ENCODE measurements at regions not wholly inside any gene's neighbourhood (a gene's known extent, or its start where the extent isn't known, plus 50 kb on each side); places are given as distances from the start of the nearest gene placed in this dataset.
A peak's percentile ranks its signal among the peaks of the same experiment; 100 is the strongest.

DNA sequence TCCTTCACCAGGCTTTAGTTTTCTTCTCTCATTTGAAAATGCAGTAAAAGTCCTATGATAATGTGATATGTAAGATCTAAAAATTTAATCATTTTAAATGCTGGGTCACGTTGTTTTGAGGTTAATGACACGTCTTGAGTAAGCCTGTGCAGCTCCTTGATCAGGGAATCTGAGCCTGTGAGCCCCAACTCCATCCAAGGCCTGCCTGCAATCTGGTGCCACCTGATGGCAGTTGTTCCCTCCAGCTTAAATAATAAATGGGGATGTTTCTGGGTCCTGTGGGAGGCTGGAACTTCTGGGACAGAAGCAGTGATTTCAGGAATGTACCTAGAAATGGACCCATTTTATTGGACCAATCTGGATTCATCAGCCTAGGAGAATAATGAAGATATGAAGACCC lies 455.4 kb upstream of the ADGRL3 start:
- no peak for DNase-seq (ENCODE audit: low spot score)

DNA sequence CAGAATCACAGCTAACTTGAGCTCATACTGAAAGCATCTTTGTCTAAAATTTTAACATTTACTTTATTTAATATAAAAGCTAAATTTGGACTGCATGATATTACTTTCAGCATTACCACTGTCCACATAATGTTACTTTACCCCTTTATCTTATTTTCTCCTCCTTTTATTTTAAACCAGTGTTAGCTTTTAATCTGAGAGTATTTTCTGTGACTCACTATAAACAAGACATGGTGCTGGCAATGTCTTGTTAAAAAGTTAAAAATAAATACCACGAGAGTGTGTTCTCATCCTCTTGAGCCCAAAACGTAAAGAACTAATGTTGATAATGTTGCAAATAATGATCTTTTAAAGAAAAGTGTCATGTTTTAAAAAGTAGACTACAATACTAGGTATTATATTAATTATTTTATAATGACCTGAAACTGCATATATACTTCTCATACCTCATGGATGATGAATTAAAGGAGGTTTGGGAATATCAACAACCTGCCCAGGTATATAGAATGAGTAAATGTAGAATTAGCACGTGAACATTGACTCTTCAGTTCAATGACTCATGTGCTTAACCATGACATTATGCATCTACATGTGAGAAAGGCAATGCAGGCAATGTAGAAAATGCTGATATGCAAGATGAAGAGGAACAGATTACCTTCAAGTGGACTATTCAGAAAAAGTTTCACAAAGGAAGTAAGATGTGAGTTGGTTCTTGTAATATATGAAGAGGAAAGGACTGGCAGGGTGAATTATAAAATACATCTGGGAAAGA lies 454.1 kb upstream of the ADGRL3 start:
- no peak for DNase-seq (ENCODE audit: low spot score)

DNA sequence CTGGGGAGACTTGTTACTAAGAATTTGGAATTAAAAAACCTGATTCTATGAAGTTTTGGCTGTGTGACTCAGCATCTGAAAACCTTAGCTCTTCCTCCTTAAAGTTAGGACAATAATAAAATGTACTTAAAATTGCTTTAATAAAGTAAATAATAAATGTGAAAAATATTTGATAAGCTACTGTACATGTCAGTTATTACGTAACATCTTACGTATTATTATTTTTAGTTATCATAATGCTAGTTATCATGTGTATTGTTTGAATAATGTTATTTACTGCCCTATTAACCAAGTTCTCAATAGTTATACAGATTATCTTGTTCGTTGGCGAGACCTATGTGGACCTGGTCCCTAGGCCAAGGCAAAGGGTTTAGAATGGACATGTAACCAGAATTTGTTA lies 449.2 kb upstream of the ADGRL3 start:
- DNase-seq (ENCODE audit: low spot score): no peak

DNA sequence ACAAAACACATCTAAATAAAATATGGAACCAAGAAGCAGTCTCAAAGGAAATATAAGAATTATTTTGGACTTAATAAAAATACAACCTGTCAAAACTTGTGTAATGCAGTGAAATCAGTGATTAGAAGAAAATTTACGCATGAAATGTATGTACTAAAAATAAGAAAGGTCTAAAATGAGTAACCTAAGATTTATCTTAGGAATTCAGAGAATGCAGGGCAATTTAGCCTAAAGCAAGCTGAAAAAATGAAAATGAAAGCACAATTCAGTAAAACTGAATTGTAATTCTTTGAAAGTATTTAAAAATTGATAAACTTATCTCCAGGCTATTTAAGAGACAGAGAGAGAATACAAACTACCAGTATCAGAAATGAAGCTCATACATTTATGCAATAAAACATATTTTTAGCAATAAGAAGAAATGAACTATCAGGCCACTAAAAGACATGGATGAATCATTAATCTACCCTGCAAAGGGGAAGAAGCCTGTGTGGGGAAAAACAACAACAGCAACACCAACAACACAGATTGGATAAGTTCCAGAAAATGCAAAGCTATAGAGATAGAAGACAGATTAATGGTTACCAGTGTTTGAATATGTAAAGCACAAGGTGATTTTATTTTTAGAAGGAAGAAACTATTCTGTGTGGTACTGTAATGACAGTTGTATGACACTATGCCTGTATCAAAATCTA lies 442.0 kb upstream of the ADGRL3 start:
- DNase-seq (ENCODE audit: low spot score): no peak

DNA sequence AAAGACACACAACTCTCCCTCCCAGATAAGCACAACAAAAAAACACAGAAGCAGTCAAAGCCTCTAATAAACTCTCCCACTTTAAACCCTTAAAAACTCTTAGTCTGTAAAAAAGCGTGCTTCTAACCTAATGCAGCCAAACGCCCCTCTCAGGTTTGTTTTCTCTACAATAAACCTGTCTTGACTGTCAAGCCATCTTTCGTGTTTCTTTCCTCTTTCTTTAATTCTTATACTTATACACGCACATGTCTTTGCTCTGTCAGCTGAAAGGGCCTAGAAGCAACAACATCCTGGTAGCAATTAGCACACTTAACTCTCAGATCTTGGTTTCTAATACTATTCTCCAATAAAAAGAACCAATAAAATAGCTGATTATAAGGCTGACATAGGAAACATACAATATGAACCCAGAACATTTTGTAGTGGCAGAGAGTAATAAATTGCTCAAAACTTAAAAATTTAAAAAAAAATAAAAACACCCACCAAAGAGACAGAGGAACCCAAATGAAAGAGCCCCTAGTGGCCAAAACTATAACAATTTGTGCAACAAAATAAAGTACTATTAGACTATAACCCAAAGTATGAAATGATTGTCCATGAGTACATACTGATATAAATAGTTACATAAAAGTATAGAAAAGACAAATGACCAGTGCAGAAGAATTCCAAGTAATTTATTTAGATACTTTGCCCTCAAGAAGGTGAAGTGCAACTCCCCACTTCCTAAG lies 440.4 kb upstream of the ADGRL3 start:
- DNase-seq (ENCODE audit: low spot score): no peak

DNA sequence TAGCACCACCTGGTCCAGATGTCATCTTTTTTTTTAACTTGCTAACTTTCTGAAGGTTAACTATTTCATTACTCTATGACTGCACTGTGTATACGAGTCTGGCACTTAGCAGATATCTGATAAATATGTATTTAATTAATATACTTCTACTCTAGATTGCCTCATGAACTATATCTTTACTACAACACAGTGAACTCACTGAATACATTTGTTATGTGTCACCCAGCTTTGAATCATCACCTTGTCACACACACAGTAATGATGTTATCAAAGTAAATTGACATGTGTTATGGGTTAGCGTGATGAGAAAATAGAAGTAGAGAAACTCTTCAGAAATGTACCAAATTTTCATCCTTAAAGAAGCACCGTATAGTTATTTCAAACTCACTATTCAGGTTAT lies 419.3 kb upstream of the ADGRL3 start:
- DNase-seq (ENCODE audit: low spot score): no peak

DNA sequence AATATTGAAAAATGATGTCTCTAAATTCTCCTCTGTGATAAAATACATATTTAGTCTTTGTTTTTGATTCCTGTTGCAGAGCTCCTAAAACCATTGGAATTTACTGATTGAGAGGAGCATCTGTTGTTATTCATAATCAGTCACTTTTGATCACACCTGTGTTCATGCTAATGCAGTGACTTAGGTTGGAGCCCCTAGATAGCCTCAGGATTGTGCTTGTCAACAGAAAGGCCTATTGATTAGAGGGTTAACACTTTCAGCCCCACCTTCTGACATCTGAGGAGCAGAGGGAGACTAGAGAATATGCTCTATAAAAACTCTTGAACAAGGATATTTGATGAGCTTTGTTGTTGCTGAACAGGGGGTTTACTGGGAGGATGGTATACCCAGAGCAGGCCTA lies 409.5 kb upstream of the ADGRL3 start:
- DNase-seq (ENCODE audit: low spot score): no peak

DNA sequence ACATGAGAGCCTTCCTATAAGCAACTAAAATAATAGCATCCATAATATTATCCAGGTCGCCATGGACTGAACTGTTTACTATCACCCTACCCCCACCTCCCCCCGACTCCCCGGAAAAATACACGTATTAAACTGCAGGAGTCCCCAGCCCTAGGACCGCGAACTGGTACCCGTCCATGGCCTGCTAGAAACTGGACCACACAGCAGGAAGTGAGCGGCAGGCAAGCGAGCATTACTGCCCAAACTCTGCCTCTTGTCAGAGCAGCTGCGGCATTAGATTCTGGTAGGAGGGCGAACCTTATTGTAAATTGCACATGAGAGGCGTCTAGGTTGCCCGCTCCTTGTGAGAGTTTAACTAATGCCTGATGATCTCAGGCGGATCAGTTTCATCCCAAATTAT lies 405.8 kb upstream of the ADGRL3 start:
- no peak for DNase-seq (ENCODE audit: low spot score)

DNA sequence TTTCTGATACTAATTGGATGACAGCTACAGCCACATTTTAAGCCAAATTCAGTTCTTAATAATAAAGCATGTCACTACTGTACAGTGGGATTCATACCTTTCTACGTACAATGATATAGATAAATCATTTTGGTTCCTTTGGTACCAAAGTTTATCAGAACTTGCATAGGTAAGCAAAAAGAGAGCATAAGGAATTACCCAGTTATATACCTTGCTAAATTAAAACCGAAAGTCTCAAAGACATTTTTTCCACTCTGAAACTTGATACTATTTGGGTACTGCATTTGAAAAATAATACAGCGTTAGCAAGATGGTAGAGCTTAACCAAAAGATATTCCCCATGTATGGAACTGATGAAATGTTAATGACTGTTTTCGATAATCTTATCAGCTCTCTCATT lies 400.9 kb upstream of the ADGRL3 start:
- DNase-seq (ENCODE audit: low spot score): no peak

DNA sequence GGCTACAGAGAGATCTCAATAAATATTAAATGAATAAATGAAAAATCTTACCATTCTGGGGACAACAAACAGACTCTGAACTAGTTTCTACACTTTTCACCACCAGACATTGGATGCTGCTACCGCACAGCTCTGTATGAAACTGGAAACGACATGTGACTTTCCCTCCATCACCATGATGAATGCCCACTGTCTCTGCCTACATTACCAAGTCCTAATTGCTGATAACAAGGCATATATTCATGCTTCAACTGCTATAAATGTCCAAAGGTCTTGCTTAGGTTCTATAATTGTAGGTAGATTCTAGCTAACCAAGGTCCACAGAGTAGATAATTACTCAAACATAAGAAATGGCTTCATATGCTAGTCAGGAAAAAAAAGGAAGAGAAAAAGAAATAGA lies 399.4 kb upstream of the ADGRL3 start:
- DNase-seq (ENCODE audit: low spot score): no peak

DNA sequence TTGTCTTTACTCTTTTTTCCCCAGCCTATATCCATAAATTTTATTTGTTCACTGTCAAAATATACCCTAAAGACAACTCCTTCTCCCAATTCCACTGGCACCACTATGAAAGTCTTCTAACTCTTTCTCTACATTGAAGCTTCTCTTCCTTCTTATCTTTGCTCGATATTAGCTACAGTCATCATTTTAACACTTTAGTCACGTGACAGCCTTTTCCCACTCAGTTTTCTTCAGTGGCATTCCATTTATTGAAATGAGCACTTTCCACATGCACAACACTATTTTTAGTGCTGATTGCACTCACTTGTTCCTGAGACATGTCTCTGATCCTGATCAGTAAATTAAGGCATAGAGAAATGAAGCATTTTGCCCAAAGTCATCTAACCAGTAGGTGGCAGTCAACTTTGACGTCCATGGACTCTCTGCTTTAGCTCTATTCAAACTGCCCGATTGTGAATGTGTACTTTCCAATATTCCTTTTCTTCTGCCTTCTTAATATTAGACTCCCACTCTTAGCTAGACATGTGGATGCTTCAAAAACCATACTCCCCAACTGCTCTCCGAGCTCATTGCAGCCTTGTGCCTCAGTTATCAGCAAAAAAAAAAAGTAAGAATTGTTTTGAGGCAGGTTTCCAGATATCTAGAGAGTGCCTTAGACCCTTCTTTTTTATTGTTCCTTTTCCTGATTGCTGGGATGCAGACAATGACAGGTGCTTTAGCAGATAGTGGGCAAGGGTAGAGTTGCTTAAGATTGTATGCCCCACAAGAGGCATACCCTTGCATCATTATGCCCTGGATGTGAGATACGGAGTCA lies 394.4 kb upstream of the ADGRL3 start:
- DNase-seq (ENCODE audit: low spot score): peak; percentile 26

DNA sequence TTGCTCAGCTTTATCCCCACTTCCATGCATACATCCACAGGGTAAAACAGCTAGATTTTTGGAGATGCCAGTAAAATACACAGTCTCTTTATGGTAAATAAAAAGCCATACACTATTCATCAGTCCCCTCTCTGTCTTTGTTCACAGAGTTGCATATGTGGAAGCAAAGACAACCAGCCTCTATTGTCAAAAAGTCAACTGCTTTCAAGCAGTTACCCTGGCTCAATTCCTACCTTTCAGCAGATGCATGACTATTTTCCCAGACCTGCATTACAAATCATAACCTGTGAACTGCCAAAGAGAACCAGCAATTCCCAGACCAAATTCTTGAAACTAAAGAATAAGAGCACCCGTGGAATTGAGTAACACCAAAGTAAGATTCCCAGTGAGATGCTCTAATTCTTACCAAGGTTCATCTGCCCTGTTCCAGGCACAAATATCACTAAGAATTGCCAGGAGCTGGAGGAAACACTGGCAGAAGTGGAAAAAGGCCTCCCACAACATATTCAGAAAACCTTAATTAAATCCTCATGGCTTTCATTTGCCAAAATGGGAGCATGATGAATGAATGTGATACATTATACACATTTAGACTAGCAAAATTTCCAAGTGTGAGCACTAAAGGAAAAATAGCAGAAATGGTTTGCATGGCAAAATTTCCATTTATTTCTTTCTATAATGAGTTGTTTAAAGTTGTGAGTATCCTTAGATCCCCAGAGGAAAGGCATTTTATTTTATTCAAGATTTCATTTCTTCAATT lies 391.2 kb upstream of the ADGRL3 start:
- DNase-seq (ENCODE audit: low spot score): no peak

DNA sequence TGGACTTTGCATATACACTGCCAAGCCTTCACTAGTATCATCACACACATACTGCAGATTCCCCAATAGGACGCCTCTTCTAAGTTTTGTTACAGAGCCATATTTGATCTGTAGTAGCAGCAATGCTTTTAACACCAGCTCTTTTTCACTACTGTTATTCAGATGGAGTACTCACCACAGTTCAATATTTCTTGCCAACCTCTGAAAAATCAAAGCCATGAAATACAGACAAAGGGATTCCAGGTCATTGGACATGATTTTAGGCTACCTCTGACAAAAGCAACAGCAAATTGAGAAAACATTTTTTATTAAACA lies 390.7 kb upstream of the ADGRL3 start:
- DNase-seq (ENCODE audit: low spot score): no peak

DNA sequence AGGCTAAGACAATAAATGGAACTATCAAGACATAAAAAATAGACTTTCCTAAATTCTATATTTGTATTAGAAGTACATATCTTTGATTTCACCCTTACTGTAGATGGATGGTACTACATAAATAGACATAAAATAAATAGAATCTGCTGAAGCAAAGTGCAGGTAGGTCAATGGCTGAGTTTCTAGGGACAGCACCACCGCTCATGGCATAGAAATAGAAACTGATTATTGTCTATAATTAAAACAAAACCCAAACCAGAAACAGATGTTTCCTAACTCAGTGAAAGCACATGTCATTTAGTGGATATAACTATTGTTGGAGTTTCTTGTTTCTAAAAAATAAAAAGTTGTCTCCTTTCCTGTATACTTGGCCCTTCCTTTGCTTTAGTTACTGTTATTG lies 387.3 kb upstream of the ADGRL3 start:
- no peak for DNase-seq (ENCODE audit: low spot score)

DNA sequence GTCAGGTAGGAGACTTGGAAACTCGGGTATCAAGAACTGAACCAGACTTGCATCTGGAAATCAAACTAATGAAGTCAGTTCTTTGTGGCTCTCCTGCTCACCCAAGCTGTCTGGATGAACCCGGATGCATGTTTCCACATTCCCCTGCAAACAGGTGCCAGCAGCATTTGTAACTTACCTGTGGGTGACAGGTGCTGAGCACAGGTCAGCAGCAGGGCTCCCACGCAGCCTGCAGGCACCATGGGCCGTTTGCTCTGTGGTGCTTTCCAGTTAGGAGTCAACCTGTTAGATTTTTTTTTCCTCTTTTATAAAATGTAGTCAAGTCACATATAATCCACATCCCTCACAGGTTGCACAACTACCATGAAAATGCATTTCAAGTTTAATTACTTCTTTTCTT lies 385.6 kb upstream of the ADGRL3 start:
- DNase-seq (ENCODE audit: low spot score): no peak

DNA sequence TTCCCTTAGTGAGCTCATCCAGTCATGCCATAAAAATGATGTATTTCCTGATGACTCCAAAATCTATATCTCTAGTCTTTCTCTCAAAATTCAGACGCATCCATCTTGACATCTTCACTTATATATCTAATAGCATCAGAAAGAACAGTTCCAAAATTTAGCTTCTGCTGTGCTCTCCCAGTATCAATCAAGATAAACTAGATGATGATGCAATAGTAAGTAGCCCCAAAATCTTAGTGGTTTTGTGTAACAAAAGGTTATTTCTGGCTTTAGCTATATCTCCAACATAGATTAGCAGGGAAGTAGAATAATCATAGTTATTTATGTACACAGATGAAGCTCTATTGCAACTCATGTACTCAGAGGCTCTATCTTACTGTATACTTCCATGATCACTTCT lies 382.5 kb upstream of the ADGRL3 start:
- DNase-seq (ENCODE audit: low spot score): no peak

DNA sequence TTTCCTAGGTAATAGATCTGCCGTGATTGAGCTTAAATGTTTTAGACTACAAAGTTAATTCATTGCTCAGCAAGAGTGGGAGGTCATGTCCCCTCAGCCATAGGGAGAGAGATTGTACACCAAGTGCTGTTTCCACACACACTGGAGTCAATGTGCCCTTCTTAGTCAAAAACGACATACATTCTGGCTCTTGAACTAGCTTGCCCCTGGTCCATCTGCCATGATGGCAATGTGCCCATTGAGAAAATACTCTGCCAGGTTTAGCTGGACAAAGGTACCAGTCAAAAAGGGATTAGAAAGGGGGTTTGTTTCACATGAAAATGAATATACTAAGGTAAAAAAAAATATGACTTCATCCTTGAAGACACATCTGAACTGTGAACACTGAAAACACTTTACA lies 377.1 kb upstream of the ADGRL3 start:
- DNase-seq (ENCODE audit: low spot score): no peak

DNA sequence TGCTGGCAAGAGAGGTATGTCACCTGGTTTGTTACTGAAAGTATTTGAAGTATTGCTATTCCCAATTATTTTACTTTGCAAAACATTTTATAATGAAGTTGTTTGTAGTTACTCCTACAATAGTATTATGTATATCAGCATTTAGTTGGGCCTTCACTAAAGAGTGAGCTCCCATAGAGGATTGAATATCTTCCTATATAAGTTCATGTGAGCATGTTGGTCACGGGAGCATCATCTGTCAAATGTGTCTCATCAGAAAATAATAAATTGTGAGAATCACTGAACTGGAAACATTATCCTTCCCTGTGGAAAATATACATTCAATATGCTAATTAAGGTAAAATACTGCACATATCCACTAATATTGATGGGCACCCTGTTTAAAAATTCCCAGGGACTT lies 360.1 kb upstream of the ADGRL3 start:
- no peak for DNase-seq (ENCODE audit: low spot score)

DNA sequence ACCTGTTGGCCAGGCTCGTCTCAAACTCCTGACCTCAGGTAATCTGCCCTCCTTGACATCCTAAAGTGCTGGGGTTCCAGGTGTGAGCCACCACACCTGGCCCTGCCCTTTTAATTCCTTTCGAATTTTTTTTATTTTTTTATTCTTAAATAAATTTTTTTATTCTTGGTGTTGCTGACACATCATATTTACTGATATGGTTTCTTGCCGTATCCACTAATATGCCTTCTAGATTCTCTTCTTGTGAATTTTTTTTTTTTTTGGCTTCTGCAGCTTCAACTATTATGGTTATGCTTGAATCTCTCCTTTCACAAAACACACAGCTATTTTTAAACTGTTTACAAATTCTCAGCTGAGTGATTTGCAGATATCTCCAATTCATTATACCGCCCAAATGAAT lies 353.4 kb upstream of the ADGRL3 start:
- DNase-seq (ENCODE audit: low spot score): no peak

DNA sequence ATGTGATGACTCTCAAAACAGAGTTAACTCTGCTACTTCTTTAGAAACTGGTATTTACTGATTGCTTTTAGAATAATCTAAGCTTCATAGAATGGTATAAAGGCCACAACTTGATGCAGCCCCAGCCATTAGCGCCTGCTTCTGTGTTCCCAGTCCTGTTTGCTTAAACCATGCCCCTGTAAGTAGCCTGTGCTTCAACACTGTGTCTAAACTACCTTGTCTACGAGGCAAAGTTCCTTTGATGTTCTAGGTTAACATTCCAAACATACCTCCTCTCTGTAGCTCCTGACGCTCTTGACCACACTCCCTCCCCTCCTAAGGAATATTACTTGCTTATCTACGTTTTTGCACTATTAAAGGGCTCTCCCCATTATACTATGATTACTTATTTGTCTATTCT lies 352.5 kb upstream of the ADGRL3 start:
- DNase-seq (ENCODE audit: low spot score): no peak

DNA sequence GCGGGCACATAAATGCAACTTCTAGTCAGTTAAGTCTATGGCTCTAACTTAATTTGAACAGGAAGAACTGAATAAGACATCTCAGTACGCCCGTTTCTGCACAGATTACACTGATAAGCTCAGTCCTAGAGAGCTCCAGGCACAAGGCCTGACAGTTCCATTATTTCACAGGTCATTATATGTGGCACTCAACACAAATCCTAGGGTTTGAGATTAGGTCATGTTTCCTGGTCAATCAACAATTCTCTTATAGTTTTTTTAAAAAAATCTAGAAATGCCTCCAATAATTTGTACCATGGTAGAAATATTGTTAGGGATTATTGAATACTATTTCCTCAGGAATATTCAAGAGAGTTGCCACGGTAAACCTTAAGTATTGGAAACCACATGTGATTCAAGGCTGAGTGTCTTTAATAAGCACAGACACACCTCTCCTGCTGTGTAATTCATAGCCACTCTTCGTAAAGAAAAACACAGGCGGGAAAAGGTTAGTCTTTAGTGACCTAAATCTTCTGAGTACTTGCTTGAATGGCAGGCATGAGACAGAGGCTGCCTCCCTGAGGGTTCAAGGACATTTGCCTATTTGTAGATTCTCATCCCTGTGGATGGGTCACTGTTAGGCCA lies 342.9 kb upstream of the ADGRL3 start:
- peak; percentile 86 for DNase-seq (ENCODE audit: low spot score)
